Activated CD4-positive, CD25-positive, alpha-beta regulatory T cell treated with anti-CD3 and anti-CD28 coated beads, Interleukin-2, amount 50 U/mL, for 16 hours (primary cell): ENCODE measurements at regions not wholly inside any gene's neighbourhood (a gene's known extent, or its start where the extent isn't known, plus 50 kb on each side); places are given as distances from the start of the nearest gene placed in this dataset.

Experiments
- DNase-seq: peaks from one replicate; pipeline ENCODE4 v3.0.0-alpha.2; 2020; ENCODE audit warnings: low read depth, low spot score

- no peak for DNase-seq
These were observed 90.2 kb downstream of the KCTD12 start for GRCh38 chr13:76795701-76796695.

- DNase-seq, result no peak
These were observed 93.4 kb downstream of the KCTD12 start for GRCh38 chr13:76792731-76793347.

- DNase-seq, result no peak
These were observed 95.0 kb downstream of the KCTD12 start for GRCh38 chr13:76790980-76791819.

DNA sequence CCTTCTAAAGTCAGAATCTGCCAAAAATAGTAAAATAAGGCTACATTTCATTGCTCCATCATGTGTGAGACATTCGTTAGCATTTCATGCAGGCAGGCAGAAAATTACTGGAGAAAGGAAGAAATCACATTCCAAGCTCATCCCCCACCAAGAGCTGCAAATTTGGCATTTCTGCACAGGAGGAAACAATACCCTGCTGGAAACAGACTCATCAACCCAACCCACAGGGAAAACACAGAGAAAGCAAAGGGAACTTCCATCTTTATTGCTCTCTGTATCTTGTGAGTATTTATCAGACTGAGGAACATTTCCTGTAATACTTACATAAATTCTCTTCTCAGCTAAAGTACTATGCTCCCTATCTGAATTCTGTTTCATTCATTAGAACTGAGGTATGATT is 95.7 kb downstream of the KCTD12 start:
- no peak for DNase-seq

GRCh38 chr13:76783798-76784197 is 102.4 kb downstream of the KCTD12 start:
- no peak for DNase-seq

DNA sequence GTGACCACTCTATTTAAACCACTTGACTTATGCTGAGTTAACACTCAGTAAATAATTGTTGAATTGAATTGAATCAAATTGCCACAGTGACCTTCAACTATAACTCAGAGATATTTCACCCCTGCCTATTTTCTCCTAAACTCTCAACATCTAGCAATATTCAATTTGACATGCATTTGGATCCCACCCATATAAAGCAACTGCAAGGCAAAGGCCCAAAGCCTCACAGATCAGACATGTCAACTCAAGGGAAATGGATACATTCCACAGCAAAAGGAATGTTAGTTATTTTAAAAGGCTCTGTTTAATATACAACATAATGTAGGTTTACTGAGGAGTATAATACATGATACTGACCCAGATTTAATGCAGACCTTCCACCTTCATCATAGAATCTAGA is 107.4 kb downstream of the KCTD12 start:
- no peak for DNase-seq

DNA sequence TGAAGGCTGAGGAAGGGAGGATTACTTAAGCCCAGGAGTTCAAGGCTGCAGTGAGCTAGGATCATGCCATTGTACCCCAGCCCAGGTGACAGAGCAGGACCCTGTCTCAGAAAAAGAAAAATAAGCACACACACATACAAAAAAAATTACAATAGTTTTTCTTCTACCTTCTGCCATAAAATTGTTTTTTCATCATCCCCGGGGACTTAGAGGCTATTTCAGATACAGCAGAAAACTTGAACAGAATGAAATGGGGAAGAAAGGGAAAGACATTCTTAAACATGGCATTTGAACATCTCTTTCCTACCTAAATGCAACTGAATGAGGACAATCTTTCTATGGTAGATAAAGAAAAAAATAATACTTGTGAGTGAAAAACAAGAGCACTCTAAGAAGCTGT is 109.1 kb downstream of the KCTD12 start:
- no peak for DNase-seq

GRCh38 chr13:76775088-76775740 is 111.0 kb downstream of the KCTD12 start:
- no peak for DNase-seq

DNA sequence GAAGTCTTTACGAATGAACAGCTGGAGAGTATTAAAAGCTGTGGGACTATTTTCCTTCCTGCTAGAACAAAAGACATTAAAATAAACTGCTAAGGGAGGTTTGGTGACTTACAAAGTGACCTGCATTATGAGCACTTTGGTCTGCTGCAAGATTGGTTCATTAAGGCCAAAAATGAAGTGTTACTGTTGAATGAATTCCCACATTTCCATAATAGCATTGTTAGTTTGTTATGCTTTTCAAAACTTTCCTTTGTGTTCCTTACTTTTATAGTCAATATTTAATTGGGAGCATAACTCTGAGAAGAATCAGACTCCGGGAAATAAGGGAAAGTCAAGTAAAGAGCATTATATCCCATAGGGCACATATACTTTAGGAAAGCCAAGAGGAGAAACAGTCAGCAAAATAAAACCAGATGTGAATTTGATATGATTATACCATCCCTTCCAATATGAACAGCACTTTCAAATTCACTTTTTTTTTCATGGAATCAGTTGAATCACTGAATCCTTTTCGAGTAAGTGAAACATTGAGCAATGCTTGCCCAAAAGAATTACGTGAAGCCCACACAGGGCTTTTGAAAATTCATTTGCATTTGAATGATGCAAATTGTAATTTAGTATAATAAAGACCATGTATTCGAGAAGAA is 112.6 kb downstream of the KCTD12 start:
- no peak for DNase-seq

DNA sequence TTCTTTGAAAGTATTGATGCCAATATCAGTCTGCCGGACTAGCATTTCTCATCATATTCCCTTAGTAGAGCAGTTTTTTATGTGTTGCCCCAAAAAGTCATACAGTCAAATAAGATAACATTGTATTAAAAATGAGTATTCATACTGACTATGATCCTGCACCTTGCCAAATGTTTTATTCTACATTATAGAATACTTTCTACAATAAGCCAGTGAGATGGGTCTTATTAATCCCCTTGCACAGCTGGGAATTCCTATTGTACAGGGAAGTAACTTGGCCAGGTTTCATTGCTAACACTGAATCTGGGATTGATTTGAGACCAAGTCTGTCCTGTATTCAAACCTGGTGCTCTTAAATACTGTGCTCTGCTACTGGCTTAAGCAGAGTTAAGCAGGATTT is 114.0 kb downstream of the KCTD12 start:
- DNase-seq, result no peak

- DNase-seq, result no peak
These were observed 116.9 kb downstream of the KCTD12 start for GRCh38 chr13:76769271-76769791.

- no peak for DNase-seq
These were observed 117.8 kb downstream of the KCTD12 start for GRCh38 chr13:76768384-76768783.

DNA sequence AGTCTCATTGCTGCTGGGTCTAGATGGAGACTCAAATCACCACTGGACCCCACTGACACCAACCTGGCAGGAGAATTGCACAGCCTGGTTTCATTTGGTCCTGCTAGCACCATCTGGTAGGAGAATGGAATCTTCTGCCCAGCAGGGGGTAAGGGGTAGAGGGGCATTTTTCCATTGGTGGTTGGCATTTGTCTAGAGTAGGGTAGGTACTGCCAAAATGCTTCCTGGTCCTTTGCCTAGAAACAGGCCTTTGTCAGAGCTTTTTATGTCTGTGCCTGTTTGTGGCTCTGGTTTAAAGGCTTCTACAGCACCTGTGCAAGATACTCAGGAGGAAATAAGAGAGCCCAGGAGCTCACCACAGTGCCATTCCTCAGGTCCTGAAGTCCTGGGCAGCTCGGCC is 121.3 kb downstream of the KCTD12 start:
- DNase-seq, result no peak

GRCh38 chr13:76764429-76764828 is 121.8 kb downstream of the KCTD12 start:
- DNase-seq, result no peak

GRCh38 chr13:76762721-76763120 is 123.5 kb downstream of the KCTD12 start:
- DNase-seq, result no peak

DNA sequence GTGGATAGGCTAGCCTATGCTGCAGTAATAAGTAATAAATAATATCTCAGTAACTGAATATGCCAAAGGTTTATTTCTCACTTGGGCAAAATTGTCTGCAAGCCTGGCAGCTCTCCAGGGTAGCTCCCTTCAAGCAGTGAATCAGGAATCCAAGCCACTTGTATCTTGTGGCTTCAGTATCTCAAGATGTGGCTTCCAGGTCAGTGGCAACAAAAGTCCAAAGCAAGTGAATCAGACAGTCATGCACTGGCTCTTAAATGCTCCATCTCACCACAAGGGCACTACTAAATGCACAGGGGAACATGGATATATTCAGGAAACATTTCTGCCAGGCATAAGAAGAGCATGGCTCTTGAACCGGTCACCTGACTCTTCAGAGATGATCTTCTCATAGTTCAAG is 126.3 kb downstream of the KCTD12 start:
- DNase-seq, result no peak

DNA sequence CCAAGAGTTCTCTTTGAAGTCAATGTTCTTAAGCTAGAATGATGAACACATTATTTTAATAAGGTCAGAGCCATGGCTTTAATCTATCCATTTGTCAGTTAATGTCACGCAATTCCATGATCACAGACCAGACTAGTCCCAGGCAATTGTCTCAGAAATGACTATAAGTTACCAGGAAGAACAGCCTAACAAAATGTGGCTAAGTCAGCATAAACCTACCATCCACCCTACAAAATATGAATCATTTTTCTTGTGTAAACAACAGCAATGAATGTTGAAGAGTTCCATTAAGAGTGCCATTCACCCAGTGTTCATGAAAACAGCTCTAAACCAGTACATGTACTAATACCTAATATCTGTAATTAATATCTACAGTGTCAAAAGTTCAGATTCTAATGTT is 127.5 kb downstream of the KCTD12 start:
- no peak for DNase-seq

- no peak for DNase-seq
These were observed 127.9 kb downstream of the KCTD12 start for GRCh38 chr13:76758257-76758656.

DNA sequence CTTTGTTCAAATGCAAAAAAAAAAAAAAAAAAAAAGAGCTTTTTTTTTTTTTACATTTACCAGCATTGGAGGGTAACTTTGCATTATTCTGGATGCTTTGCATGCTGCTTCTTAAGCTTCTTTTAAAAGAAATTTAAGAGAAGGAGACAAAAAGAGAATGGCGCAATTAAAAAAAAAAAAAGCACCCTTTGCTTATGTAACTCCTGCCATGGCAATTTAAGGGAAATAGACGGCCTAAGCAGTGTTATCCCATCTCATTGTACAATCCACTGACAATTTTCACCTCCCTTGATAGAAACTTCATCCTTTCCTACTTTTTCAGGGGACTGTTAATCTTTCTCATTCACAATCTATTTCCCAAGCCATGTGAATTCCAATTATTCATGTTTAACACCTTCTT is 129.8 kb downstream of the KCTD12 start:
- DNase-seq, result no peak

DNA sequence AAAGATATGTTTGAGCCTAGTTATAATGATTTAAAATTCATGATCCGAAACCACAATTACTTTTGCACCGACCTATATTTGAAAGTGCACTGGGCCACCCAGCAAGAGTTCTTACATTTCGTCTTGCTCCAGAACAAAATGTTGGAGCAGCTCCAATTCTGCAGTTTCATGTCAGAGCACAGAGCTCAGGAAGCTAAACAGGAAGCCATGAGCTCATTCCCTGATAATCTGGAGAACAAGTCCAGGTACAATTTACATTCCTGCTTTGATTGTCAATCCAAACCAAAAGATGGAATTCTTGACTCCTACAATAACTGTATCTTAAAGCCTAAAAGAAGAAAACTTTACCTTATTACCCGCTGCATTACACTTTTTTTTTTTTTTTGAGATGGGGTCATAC is 131.8 kb downstream of the KCTD12 start:
- no peak for DNase-seq

- DNase-seq, result no peak
These were observed 134.9 kb downstream of the KCTD12 start for GRCh38 chr13:76751278-76751677.
